ENCODE measurements at regions not wholly inside any gene's neighbourhood (a gene's known extent, or its start where the extent isn't known, plus 50 kb on each side); places are given as distances from the start of the nearest gene placed in this dataset.
"Not testable (repeated sequence)": the region's sequence is repeated elsewhere in the genome, so short reads cannot be mapped to it uniquely, and the experiment has no call there.

DNA sequence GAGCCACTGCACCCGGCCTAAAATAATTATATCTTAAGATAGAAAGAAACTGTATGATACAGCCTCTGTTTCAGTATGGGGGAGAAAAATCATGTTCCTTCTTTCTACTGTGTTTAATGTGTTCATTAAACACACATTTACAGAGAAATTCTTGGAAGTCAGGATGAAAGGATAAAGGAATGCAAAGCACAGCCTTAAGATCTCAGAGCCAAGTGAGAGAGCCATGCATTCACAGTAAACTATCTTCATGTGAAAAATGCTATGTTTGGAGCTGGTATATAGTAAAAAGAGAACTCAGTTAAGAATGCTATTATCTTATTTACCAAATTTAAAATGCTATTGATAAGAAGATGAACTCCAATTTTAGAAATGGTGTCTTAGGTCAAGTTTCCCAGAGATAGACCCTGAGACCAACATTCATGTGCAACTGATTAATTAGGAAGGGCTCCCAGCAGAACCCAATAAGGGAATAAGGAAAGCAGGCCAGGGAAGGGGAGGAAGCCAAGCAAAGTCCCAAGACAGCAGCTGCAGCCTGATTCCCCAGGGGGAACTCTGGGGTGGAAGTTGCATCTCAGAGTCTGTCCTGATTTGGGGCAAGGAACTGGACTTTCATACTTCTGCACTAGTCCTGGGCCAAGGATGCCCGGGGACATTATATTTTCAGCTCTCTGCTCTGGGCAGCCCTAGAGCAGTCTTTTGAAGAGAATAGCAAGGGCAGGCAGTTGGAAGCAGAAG, 130.0 kb upstream of the ZNF648 start:
- DNase-seq, result no peak

DNA sequence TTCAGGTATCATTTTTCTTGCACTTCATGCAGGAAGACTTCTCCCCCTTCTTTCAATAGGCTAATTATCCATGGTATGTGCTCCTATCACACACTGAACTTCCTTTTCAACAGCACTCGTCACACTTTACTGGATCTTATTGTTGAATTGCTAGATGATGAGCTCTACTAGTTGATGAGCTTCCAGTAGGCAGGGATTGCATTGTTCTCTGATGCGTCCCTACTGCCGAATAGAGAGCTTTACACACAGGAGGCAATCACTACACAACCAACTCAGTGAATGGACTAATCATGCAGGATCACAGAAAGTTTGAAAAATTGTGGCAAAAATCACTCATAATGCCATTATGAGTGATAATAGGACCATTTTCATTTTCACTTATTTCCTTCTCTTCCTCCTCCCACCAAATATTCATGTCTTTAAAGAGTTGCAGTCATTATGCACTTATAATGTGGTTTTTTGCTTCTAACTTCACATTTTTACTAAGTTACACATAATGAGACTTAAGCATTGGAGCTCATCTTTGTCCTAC, 128.1 kb upstream of the ZNF648 start:
- no peak for DNase-seq

DNA sequence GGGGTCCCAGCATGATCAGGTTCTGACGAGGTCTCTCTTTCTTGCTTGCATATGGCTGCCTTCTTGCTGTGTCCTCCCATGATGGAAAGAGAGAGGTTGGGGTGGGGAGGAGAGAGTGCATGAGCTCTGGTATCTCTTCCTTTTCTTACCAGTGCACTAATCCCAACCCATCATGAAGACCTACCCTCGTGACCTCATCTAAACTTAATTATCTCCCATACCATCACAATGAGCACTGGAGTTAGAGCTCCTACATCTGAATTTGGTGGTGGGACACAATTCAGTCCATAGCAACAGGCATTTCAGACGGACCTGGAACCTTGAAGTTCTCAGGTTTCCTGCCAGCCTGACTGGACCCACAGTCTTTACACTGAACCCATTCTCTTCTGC, 125.2 kb upstream of the ZNF648 start:
- no peak for DNase-seq

DNA sequence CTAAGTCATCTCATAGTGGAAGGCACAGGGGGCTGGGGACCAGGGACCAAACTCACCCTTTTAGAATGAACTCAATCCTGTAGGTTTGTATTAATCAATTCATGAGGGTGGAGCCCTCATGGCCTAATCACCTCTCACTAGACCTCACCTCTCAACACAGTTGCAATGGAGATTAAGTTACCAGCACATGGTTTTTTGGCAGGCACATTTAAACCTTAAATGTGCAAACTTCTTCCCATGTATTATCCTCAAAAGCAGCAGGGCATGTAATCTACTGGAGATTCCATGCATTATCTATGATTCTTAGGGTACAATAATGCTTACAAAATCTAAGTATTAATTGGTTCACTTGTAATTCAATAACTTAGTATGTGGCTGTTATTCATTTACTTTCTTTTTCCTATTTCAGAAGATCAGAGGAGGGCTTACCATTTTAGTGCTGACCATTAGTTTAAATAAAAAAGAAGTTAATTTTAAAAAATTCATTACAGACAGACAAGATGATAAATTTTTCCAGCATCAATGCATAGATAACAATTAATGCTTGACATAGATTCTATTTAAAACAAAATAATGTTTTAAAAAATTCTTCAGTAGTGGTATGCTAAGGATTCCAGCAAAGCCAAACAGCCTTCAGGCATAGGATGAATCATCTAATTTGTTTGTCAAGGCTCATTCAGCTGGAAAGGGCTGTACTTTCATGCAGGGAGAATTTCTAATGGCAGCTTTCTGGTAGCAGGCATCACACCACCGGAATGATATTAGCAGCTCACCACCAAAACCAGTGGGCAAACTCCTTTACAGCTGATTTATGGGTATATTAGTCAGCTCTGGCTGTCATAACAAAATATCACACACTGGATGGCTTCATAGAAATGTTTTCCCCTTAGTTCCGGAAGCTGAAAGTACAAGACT, 124.6 kb upstream of the ZNF648 start:
- DNase-seq, result peak; percentile 92

- no peak for DNase-seq
These were observed 123.6 kb upstream of the ZNF648 start for GRCh38 chr1:182185136-182185535.

DNA sequence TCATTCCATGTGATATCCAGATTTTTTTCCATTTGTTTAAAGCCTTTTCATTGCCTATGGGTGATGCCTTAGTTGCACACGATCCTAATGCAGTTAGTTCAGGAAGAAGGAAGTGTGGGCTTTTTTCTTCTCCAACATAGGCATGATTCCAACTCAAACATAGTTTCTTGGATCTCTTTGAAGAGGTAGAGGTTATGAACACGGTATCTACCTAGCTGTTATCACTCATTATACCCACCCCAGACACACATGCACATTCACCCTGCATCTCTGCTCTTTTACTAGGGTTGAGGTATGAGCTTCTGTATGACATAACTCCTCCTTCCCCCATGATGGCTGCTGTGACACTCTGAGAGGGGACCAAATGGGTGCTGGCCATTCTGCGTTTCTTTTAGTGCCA, 122.1 kb upstream of the ZNF648 start:
- DNase-seq, result no peak

DNA sequence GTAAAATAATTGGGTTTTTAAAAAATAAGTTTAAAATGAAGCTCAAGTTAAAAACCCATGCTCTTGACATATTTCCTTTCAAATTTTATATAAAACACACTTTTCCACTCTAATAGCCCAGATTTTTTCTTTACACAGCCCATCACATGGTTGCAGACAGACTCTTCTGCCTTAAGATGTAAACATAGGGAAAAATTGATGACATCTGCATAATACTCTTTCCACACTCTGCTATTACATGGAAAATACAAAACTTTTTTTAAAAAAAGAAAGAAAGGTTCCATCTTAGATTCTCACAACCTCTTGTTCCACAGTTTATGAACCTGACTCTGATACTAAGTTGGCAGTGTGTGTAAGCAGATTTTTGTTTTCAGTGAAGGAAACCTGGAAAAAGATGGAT, 120.8 kb upstream of the ZNF648 start:
- no peak for DNase-seq

GRCh38 chr1:182181167-182181572, 119.7 kb upstream of the ZNF648 start:
- DNase-seq, result no peak

DNA sequence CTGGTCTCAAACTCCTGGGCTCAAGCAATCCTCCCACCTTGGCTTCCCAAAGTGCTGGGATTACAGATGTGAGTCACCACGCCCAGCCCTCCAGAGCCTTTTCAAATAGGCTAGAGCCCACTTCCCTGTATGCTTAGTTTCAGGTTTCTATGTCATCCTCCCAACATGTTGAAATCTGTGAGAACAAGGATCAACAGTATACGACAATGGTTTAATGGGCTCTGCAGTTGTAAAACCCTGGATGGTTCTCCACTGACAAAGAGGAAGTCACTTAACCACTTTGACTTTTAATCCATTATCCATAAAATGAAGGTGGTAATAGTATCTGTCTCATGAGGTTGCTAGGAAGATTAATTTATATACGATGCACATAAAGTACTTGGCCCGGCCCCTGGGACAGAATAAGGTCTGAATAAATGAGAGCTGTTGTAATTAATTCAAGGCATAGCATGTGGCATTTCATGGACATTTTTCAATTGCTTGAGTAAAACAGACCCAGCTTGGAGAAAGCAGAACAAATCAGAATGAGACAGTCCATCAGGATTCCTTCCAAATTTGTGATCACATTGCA, 113.9 kb upstream of the ZNF648 start:
- DNase-seq, result no peak

- DNase-seq, result no peak
These were observed 113.0 kb upstream of the ZNF648 start for GRCh38 chr1:182174513-182174855.

- no peak for DNase-seq
These were observed 112.4 kb upstream of the ZNF648 start for GRCh38 chr1:182173808-182174512.

GRCh38 chr1:182172699-182173098, 111.2 kb upstream of the ZNF648 start:
- no peak for DNase-seq

GRCh38 chr1:182170891-182171461, 109.5 kb upstream of the ZNF648 start:
- no peak for DNase-seq

- DNase-seq, result no peak
These were observed 107.7 kb upstream of the ZNF648 start for GRCh38 chr1:182169203-182169602.

DNA sequence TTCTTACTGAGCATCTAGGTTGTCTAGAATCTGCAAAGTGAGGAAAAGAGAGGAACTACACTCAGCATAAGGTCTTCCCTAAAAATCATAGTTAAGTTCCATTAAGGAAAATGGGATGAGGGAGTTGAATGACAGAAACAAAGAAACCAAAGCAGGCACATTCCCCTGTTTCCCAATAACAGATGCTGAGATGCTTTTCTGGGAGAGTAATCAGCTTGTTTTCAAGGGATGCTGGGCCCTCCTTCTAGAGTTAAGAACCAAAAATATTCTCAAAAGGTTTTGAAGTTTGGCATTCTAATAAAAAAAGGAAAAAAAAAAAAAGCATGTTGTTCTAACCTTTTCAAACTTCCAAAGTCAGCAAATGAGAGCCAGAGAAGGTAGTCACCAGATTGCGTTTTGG, 105.2 kb upstream of the ZNF648 start:
- DNase-seq, result no peak

DNA sequence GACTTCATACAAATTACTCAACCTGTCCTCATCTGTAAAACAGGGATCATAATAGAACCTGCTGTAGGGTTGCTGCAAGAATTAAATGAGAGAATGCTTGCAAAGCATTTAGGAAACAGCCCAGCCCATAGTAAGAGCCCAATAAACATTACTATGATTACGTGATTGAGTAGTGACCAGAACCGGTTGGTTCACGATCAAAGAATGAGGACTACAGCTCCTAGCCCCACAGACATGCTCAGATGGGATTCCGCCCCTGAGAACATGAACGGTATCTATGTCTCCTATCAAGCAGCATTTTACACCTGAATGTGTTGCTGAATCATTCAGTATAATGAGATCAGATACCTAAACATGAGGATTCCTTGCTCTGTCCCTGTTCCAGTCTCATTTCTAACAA, 104.8 kb upstream of the ZNF648 start:
- no peak for DNase-seq

DNA sequence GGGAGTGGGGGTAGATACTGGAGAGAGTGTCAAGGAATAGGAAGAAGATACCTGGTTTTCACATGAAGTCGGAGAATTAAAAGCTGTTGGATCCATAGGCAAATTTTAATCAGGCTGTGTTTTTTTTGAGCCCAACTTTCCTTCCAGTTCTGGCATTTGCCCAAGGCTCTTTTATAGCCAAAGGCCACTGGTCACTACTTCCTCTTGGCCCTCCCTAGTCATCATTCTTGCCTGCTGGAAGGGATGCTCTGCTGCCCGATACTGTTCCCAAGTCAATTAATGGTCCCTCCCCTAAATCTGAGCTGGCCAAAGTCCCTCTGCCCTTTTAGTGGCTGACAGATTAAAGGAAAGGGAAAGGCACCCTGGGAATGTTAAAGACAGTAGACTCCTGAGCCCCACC, 102.8 kb upstream of the ZNF648 start:
- DNase-seq, result no peak

DNA sequence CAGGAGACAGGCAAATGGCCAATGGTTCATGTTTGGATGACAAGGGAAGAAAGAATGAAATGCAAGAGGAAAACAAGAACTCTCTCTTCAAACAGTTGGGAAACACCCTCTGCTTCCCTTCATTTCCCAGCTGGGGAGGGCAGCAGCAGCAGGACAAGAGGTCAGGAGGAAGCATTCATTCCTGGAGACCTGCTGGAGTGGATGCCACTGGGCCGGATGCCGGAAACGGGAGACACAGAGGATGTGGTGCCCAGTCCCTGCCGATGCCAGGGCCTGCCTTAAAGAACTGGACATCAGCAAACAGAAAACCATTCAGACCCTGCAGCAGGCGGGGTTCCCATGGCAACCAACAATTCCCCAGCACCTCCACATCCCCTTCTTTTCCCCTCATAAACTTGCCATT, 102.3 kb upstream of the ZNF648 start:
- no peak for DNase-seq

DNA sequence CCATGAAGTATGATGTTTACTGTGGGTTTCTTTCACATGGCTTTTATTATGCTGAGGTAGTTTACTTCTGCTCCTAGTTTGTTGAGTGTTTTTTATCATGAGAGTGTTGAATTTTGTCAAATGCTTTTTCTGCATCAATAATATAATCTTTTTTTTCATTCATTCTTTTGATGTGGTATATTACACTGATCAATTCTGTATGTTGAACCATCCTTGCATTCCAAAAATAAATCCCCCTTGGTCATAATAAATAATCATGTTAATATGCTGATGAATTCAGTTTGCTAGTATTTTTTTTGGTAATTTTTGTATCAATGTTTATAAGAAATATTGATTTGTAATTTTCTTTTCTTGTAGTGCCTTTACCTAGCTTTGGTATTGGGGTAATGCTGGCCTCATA, 97.9 kb upstream of the ZNF648 start:
- DNase-seq, result no peak

DNA sequence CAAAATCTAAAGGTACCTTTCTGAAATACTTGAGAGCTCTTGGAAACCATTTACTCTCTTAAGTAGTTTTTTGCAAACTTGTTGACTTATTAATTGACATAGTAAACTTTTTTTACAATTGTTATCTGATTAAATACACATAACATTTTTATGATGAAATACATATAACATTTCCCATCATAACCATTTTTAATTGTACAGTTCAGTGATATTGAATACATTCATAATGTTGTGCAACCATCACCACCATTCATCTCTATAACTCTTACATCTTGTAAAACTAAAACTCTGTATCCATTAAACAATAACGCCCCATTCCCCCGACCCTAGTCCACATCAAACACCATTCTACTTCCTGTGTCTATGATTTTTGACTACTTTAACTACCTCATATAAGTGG, 95.7 kb upstream of the ZNF648 start:
- no peak for DNase-seq

DNA sequence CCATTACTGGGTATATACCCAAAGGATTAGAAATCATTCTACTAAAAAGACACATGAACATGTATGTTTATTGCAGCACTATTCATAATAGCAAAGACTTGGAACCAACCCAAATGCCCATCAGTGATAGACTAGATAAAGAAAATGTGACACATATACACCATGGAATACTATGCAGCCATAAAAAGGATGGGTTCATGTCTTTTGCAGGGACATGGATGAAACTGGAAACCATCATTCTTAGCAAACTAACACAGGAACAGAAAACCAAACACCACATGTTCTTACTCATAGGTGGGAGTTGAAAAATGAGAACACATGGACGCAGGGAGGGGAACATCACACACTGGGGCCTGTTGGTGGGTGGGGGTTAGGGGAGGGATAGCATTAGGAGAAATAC, 92.9 kb upstream of the ZNF648 start:
- not testable (repeated sequence) for DNase-seq

- peak; percentile 16 for DNase-seq
These were observed 88.0 kb upstream of the ZNF648 start for GRCh38 chr1:182149411-182149965.

Measured in NCI-H226 (cell line).